Cardiac septum (tissue), 1 donor: ENCODE measurements at regions not wholly inside any gene's neighbourhood (a gene's known extent, or its start where the extent isn't known, plus 50 kb on each side); places are given as distances from the start of the nearest gene placed in this dataset.

Source experiments
- DNase-seq: peaks from one replicate; pipeline ENCODE4 v3.0.0-alpha.2; 2020; ENCODE audit warnings: low spot score
- intact Hi-C: fragments of 100-400 bp; cut with DNase I; formaldehyde crosslinking; loops from one replicate; pipeline ENCODE4 v1.14.0; 2022
- donor health status: DM: no; HTN: no; CAD: no.

DNA sequence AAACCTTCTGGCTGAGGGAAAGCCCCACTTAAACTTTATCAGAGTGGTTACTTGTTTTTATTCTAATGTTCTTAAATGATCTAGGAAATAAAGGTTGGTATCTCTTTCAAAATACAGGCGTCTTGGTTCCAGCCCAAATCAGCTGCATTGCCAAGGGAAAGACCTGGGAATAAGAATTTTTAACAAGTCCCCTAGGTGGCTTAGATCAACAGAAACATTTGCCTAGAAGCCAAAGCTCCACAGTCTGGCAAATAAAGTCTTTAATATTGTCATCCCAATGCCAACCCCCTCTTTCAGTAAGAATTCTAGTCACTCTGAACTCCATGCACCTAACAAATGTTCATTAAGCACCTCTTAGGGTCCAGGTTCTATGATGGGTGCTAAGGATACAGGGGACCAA lies 66.8 kb downstream of the ARL6IP4 start:
- intact Hi-C loops, result loop anchor here (10.0 kb wide), 1 partner anchor 68 kb away; no protein-coding TSS in a partner anchor
- DNase-seq, result no peak

DNA sequence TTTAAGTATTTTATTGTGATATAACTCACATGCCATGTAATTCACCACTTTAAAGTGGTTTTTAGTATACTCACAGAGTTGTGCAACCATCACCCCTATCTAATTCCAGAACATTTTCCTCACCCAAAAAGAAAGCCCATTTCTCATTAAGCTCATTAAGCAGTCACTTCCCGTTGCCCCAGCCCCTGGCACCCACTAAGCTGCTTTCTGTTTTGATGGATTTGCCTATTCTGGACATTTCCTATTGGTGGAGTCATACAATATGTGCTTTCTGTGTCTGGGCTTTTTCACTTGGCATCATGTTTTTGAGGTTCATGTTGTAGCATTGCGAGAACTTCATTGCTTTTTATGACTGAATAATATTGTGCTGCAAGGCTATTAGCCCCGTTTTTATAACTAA lies 66.0 kb downstream of the ARL6IP4 start:
- DNase-seq, result no peak
- intact Hi-C loops, result loop anchor here (10.0 kb wide), 1 partner anchor 68 kb away; no protein-coding TSS in a partner anchor

DNA sequence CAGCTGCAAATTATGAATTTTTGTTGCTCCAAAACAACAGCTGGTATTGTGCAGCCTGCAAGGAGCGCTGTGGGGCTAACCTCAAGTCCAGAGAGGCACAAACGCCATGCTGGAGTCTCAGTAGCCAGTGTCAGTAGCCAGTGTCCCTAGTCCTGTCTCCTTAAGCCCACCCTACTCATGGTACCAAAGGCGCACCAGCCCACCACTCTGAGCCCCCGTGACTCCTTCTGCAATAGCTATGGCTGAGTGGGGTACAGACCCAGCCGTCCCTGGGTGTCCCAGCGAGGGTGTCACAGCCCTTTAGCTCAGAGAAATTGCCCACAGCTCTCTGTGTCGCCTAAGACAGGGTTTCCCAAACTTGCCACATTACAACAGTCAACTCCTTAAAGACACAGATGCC lies 65.2 kb downstream of the ARL6IP4 start:
- intact Hi-C loops, result loop anchor here (10.0 kb wide), 1 partner anchor 69 kb away; no protein-coding TSS in a partner anchor
- DNase-seq, result no peak

DNA sequence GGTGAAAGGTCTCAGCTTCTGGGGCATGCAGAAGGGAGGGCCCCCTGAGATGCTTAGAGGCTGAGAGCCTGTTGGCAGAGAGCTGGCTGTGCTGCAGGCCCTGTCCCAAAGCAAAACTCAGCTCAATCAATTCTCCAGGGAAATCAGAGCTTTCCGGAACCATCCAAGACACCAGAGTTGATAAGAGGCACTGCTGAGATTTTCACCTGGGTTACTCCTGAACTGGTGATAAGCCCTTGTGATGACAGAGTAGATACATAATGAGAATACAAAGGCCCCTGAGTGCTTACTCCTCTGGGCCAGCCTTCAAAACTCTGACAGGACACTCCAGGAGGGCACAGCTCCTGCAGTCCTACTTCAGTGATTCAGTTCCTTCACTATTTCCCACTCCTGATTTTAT lies 63.9 kb downstream of the ARL6IP4 start:
- intact Hi-C loops, result loop anchor here (5.0 to 10.0 kb wide), 2 partner anchors 70 to 193 kb away; no protein-coding TSS in a partner anchor
- DNase-seq, result no peak

DNA sequence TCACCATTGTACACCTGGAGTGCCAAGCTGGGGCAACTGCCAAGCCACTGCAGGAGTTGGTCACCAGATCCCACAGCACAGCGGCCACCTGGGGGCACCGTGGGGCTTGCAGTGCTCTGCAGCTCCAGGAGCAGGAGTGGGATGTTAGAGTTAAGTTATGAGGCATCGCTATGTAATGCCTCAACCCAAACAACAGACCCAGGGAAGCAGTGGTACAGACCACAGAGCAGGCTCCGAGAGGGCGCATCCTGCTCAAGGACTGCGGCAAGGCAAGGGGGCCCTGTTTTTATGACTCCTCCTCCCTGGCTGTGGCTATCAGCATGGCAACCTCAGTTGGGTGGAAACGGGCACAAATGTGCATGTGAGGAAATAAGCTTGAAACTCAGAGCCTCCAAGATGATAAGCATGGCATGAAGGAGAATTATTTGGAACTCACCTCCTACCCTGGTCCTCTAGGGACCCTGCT lies 63.1 kb downstream of the ARL6IP4 start:
- intact Hi-C loops, result loop anchor here (2.0 to 10.0 kb wide), 3 partner anchors 71 to 194 kb away; partner anchors contain the start of gene PITPNM2
- DNase-seq, result peak; percentile 87

GRCh38 chr12:123042833-123043232 lies 62.4 kb downstream of the ARL6IP4 start:
- intact Hi-C loops, result loop anchor here (2.0 to 10.0 kb wide), 3 partner anchors 72 to 194 kb away; partner anchors contain the start of gene PITPNM2
- DNase-seq, result no peak

DNA sequence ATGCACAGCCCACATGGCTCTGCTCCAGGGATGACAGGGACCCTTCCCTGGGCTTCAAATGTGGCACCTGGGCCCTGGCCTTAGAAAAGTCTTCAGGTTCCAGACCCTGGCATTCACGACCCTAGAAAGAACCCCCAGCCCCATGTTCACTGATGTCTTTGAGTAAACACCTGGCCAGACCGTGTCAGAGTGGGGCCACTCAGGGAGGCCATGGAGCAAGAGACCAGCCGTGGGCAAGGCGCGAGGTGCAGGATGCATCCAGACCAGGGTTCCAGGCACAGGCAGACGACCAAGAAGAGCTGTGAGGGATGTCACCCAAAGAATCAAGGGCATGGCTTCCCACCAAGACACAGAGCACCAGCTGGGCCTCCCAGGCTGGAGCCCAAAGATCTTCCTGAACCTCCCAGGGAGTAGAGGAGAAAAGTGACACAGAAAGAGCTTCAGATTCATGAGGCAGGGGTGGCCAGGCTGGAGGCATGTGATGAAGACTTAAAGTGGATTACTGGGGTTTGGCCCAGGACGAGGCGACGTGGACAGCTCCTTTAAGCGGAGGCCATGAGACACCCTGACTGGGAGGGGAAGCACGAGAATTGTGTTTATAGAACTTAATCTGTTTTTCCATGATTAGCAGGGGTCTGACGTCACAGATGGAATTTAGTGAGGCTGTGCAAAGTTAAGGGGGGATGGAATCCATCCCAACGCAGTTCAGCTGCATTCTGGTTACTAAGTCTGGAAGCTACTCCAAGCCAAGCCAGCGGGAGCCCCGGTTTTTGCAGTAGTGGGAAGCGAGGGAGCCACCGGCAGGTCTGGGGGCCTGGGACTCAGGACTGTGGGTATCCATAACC lies 61.6 kb downstream of the ARL6IP4 start:
- DNase-seq, result no peak
- intact Hi-C loops, result loop anchor here (2.0 to 10.0 kb wide), 3 partner anchors 73 to 195 kb away; partner anchors contain the start of gene PITPNM2

- DNase-seq, result no peak
- intact Hi-C loops, result loop anchor here (5.0 to 10.0 kb wide), 2 partner anchors 74 to 196 kb away; no protein-coding TSS in a partner anchor
Measured at GRCh38 chr12:123041042-123041531, 60.6 kb downstream of the ARL6IP4 start.

DNA sequence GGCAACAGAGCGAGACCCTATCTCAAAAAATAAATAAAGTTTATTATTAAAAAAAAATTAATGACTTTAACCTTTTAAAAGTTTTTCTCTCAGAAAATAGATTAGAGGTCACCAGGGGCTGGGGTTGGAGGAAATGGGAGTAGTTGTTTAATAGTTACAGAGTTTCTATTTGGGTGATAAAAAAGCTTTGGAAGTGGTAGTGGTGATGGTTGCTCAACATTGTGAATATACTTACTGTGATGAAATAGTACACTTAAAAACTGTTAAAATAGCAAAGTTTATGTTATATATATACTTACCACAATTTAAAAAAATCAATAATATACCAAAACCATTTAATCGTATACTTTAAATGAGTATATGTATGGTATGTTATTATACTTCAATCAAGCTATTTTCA lies 59.6 kb downstream of the ARL6IP4 start:
- no peak for DNase-seq
- intact Hi-C loops, result loop anchor here (5.0 to 10.0 kb wide), 2 partner anchors 75 to 197 kb away; no protein-coding TSS in a partner anchor

DNA sequence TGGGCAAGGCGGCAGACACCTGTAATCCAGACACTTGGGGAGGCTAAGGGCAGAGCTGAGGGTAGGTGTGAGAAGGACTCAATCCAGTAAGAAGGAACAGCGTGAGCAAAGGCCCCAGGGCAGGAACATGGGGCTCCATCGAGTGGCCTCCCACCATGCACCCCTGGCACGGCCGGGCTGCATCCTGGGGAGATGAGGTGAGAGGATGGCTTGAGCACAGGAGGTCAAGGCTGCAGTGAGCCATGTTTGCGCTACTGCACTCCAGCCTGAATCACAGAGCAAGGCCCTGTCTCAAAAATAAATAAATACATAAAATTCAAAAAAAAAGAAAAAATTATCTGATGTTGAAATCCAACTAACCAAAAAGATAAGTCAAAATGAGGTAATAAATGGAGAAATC lies 58.5 kb downstream of the ARL6IP4 start:
- intact Hi-C loops, result no loop called here
- no peak for DNase-seq

GRCh38 chr12:123038486-123038885 lies 58.0 kb downstream of the ARL6IP4 start:
- no peak for DNase-seq
- intact Hi-C loops, result no loop called here

DNA sequence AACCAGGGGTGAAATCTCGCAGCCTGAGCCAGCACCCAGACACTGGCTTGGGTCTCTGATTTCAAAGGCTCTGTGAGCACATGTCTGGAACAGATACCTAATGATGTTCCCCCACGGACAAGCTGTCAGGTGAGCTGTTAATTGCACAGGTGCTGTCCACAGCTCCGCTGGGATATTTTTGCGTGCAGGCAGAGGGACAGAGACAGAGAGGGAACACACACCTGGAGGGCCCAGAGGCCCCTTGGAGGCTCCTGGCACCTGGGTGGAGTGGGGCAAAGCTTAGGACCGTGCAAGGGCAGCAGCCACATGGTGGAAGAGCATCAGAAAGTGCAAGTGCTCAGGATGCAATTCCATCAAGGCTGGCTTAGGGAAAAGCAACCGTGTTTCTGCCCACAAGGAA lies 57.3 kb downstream of the ARL6IP4 start:
- no peak for DNase-seq

GRCh38 chr12:123036466-123037285 lies 56.2 kb downstream of the ARL6IP4 start:
- intact Hi-C loops, result no loop called here
- no peak for DNase-seq

More for the DNA sequence above, 57.3 kb downstream of the ARL6IP4 start:
- intact Hi-C loops, result no loop called here

DNA sequence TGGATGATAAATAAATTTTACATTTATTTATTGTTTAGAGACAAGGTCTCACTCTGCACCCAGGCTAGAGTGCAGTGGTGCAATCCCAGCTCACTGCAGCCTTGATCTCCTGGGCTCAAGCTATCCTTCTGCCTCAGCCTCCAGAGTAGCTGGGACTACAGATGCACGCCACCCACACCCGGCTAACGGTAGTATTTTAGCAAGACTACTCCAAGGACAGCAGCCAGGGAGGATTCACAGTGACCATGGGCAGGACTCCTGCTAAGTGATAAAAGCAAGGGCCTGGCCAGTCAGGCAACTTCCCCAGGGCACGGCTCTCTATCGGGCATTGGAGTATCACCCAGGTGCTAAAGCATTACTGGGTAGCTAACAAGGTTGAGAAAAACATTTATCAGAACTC lies 55.4 kb downstream of the ARL6IP4 start:
- intact Hi-C loops, result no loop called here
- no peak for DNase-seq

DNA sequence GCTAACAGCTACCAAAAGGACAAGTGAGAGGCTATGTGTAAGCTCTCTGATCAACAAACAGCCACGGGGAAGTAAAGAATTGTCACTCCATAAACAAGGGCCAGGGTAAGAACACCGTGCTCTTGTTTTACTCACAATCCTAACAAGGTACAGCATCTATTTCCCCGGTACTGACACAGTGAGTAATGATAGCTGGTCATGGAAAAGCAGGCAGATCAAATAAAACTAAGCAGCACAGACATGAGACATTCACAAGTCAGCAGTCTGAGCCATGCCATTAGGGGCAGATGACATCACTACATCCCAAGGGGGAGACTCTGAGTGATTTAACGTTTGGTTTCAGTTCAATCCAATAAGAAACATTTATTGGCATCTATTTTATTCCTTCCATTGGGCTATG lies 54.4 kb downstream of the ARL6IP4 start:
- intact Hi-C loops, result no loop called here
- no peak for DNase-seq

- no peak for DNase-seq
- intact Hi-C loops, result no loop called here
Measured at GRCh38 chr12:123034022-123034541, 53.6 kb downstream of the ARL6IP4 start.

GRCh38 chr12:123033392-123034021 lies 53.0 kb downstream of the ARL6IP4 start:
- DNase-seq, result no peak

GRCh38 chr12:123032736-123033391 lies 52.4 kb downstream of the ARL6IP4 start:
- DNase-seq, result no peak
- intact Hi-C loops, result no loop called here

More at GRCh38 chr12:123033392-123034021, 53.0 kb downstream of the ARL6IP4 start:
- intact Hi-C loops, result no loop called here
